HG03159 (cell line): ENCODE measurements at regions not wholly inside any gene's neighbourhood (a gene's known extent, or its start where the extent isn't known, plus 50 kb on each side); places are given as distances from the start of the nearest gene placed in this dataset.
A peak's percentile ranks its signal among the peaks of the same experiment; 100 is the strongest.

Experiments
- ATAC-seq: cut with Tn5 transposase; IDR thresholded peaks from one replicate; pipeline ENCODE4 v1.9.1; 2021; ENCODE audit warnings: mild to moderate bottlenecking, moderate library complexity; ENCODE audit not compliant: unreplicated experiment

DNA sequence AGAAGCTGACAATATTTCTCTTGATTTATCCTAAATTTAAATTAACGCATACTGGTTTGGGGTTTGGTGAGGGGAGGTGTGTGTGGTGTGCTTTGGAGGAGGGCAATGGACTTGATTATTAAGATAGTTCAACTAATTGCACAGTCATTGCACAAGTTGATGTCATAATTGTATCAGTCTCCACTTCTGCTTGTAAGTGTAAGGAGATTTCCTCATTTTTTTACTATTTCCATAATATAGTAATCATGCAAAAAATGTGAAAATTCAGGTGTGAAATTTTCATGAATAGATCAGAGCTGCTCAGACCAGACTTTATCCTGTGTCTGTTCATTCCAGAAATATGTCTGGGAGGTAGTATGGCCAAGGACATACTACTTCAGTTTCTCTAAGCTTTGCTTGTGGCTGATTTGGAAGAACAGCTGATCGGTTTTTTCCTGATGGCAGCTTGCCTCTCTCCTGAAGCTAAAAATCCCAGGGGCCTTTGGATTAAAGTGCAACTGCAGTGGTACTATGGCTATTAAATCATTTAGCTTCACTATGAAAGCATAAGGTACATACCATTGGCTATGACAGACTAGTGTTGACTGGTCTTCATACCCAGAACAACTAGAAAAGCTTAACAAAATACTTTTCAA lies 201.8 kb upstream of the MIR17HG start:
- ATAC-seq, result no peak

DNA sequence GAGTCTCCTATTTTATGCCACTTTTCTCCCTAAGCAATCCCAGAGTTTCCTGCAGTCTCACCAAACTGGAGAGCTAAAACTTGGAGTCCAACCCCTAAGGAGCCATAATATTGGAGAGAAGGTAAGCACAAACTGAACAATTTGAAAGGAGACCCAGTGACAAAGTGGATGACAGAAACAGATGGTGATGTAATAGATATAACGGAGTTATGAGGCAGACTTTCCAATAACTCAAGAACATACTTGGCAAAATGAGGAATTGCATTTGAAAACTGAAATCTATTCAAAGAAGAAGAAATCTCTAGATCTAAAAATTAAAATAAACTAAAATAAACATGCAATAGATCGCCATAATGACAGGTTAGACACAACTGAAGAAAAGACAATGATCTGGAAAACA lies 200.9 kb upstream of the MIR17HG start:
- no peak for ATAC-seq

DNA sequence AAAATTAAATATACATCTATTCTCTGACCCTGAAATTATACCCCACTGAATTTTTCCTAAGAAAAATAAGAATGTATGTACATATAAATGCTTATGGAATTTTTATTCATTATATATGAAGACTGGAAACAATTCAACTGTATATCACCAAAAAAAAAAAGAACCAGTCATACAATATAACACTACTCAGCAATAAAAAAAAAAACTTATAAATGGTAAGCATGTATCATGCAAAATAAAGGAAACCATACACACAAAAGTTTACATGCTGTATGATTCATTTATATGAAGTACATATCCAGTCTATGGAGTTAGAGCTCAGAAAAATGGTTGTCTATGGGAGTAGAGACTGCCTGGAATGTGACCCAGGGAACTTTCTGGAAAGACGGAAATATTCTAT lies 199.4 kb upstream of the MIR17HG start:
- ATAC-seq, result no peak

DNA sequence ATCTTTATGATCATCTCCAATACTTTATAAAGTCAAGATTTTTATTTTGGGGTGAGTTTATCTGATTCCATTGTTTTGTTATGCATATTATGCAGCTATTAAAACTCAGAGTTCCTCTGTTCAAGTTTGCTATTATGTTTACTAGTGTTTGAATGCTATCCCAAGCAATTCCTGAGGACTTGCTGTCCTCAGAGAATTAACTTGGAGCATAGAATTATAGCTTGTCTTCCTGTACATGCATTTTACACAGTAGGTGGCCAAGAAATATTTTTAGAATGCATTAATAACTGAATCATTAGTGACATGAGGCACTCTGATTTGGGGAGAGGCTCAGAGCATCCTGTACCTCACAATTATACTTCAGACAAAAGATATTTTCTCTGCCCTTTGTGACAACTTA lies 195.6 kb upstream of the MIR17HG start:
- ATAC-seq, result no peak

DNA sequence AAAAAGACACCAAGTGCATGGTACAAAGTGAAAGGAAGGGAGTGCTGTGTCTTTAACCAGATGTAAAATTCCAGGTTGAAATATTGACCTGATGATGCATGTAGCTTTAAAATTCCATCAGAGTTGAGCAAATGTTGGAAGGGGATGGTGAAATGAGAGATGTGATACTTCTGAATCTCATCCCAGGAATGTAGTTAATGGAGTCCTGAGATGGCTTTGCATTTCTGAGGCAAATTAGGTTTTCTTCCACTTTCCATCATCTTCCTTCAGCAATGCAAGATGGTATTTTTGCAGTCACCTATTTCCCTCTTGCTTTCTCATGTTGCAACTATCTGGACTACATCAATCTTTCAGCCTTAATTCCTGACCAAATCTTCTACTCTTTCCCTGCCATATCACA lies 194.1 kb upstream of the MIR17HG start:
- no peak for ATAC-seq

DNA sequence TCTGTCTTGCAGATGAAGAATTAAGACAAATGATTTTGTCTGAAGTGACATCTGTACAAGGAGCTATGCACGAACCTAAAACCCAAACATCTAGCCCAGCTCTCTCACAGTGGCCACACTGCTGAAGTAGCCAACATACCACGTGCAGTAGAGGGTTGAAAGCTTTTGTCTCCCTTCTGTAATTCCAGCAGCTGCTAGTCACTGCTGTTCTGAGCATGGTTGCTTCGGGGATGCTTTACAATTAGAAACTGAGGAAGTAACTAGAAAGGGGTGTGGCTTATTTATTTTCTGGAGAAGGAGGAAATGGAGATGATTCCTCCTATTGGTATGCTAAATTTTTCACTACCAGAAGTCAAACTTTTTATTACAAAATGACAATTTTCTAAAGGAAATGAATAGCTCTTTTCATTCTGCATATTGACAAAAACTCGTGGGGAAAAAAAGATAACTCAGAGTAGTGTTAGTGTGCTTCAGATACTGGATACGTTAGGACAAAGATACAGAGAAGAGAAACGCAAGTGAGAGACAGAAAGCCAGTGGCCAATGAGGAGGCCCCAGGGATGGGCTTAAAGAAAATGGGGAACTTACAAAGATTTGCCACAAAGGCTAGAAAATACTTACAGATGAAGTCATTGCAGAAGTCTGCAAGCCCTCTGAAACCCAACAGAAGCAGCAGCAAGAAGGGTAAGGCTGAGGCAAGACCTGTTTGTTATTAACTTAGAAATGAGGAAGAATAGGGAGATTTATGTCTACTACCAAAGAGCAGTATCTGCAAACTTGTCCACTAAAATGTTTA lies 192.7 kb upstream of the MIR17HG start:
- ATAC-seq, result peak; percentile 92

DNA sequence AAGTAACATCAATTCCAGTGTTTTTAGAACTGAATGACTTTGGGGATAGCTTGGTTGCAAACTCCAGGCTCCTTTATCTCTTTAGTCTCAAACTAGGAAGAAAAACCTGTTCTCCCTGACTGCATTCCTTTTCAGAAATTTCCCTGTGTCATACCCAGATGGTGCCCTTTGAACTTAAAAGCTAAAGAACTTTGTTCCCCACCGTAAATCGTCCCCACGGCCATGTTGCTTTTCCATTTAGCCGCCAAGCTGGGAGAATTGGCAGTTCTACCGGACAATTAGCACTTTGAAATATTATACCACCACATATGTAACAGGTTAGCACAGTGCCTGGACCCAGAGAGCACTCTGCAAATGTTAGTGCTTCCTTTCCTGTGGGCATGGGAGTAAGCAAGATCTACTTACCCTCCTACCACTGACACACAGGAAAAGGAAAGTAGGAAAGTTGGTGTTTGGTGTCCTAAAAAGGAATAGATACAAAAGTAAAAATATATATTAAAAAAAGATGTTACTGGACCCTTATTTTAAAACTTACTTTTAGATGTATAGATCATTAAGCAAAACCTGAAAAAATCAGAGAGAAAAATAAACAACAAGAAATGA lies 191.9 kb upstream of the MIR17HG start:
- ATAC-seq, result peak; percentile 6

DNA sequence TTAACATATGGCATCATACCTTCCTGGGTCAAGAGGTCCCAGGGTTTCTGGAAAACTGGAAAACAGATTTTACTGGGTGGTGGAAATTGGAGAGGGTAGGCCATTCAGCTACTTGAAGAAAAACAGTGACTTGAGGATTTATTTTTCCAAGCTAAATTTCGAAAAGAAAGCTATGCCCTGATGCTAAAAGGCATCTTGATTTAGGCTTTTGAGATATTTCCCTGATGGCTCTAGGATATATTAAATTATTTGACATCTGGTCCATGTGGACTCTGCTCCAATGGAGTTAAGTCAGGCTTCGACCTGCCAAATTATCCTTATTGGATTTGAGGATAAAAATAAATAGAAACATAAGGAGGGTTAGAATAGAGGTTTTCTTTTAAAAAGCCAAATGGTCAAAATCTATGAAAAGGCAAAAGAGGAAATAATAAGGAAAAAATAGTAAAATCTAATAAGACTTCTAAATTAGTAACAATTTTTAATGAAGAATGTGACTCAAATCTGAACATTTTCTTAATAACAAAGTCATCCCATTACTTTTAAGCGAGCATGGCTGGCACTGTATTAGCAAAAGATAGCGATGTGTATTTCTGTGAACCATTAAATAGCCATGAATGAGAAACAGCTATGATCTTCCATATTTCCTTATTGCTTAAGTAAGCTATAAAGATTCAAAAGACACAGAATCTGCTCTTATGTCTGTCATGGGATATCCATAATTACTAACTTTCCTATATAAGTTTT lies 190.0 kb upstream of the MIR17HG start:
- no peak for ATAC-seq

DNA sequence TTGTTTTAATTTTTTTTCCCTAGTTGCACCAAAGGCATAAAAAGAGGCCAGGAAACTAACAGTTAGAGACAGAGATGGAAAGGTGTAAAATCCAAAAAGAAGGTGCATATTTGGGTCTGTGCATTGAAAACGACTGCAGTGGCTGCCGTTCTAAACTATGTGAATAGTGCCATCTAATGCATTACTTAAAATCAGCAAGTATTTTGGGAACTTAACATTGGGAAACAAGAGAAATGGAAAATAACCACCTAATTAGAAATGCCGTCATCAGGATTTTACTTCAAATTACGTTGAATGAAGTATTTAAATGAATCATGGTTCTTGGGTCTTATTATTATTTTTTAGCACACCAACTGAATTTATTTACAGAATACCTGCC lies 189.5 kb upstream of the MIR17HG start:
- ATAC-seq, result no peak

DNA sequence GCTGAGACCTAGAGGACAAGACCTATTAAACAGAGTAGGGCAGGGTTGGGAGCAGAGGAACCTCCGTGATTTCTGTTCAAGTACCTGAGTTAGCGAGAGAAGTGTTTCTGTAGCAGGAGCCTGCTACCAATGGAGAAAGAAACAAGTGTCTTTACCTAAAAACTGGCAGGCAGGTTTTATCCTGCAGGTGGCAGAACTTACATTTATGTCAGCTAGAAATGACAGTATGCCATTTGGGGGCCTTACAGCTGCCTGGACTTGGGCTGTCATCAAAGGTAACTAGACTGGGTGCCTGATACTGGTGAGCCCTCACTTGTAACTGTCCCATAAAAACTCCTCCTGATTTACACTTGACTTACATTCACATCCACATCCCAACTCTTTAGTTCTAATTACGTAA lies 185.3 kb upstream of the MIR17HG start:
- no peak for ATAC-seq

DNA sequence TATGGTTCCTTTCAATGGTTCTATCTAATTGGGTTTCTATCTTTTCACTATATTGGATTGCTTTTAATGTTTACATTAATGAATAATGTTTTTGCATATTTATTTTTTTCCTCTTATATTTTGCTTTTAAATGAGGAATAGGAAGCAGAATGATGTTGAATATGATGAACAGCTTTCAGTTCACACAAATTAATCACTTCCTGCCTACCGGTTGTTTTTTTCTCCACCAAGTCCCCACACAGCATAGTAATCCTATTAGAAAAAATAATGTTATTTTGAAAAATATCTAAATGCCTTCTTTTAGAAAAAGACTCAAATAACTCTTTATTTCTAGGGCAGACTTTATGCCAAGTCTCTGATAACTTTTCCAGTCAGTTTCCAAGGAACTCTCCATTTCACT lies 184.9 kb upstream of the MIR17HG start:
- no peak for ATAC-seq

DNA sequence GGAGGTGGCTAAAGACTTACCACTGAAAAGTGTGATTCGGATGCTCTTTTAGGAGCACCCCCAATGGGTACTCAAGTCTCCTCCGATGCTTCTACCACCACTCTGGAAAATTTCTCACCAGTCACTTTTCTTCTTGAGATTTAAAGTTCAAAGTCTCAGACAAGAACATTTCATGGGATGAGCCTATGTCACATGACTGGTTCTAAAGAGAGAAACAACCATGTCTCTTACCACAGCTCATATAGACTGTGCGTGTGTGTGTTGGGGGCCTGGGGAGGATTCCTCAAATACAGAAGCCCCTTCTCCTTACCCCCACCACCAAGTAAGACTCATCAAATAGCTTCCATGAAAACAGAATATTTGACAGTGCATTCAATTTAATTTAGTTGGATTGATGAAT lies 181.7 kb upstream of the MIR17HG start:
- ATAC-seq, result no peak

DNA sequence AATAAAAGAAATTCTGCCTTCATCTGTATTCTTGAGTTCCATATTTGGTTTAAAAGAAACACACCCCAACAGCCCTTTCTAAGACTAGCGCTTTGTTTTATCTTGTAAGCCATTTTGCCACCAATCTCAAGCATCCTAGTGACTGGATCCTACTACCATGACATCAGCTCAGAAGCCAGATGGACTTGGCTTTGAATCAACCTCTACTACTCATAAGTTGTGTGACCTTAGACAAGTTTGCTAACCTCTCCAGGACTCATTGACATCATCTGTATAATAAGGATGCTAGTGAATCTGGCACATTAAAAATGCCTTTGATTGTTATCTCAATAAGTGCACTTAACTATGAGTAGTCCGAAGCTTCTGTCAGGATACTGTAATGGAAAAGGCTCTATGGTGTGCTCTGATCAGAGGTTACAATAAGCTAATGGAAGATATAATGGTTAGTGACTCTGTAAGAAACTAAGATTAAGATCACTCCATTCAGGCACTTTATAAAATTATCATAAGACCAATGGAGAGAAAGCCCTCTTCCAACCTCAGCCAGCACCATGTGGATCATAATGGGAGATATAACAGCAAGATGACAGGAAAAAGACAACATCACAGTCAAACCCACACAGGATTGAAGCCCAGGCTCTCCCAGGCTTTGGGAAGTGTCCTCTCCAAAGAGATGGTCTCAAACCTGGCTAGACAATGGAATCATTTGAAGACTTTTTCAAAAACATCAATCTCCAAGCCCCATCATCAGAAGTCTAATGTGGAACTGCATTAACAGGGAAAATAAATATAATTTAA lies 180.6 kb upstream of the MIR17HG start:
- no peak for ATAC-seq

DNA sequence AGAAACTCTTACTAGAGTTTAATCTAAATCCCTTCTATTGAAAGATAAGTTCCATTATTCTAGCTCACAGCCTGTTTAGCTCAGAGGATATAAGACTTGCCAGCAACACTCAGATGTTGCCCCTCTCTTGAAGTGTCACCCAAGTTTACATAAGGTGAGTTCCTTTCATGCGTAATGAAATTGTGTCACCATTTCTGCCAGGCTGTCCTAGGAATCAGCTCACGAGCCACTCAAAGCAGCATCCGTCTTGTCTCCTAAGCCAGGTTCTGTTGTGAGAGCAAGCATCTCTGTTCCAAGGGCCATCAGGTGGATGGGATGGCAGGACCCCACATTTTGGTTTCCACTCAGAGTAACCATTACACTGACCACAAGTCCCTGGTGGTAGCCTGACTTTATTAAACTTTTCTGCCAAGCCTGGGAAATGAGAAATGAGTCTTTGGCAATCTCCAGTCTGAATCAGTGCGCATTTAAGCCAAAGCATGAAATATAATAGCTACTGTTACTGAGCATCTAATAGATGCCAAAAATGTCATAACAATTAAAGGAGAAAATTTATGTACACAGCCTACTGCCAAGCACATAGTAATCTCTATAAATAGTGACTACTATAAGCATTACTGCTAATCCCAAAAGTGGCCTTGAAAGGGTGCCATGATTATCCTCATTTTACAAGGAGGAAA lies 179.6 kb upstream of the MIR17HG start:
- no peak for ATAC-seq

DNA sequence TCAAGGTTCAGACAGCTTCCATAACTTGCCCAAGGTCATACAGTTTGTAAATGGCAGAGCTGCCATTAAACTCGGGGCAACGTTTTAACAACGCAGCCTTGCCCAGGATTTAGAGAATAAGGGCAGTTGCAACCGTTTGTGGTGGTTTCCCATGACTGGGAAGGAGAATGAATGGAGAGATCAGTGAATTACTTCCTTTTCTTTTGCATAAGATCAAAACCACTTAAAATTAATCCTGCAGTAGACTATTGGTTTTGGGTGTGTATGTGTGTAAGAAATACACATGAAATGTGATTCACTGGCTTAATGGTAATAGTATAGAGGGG lies 179.1 kb upstream of the MIR17HG start:
- no peak for ATAC-seq

DNA sequence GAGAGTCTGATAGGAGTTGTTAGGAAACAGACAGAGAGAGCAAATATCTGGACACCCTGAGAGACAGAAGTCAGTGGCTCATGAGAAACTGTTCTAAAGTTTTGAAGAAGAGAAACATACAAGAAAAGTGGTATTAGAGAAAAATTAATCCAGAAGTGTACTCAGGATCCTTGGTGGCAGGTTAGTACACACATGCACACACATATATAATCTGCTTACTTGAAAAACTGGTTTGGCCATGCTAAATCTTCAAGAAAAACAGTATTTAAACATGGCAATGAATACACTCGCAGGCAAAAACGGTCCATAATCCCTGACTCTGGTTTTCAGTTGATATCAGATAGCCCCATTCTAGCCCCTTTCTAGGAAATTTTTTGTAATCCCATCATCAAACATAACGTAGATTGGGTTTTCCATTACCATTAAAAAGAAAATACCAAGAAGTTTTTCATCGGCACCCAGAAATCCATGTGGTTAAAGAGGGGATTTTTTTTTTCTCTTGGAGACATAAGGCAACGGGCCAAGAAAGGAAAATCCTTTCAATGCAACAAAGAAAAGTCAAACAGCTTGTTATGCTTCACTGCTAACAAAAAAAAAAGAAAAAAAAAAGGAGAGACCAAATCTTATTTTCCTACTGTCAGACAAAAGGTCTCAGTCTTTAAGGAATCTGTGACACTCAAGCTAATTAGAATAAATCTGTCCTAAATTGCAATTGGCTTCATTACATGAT lies 178.0 kb upstream of the MIR17HG start:
- no peak for ATAC-seq

DNA sequence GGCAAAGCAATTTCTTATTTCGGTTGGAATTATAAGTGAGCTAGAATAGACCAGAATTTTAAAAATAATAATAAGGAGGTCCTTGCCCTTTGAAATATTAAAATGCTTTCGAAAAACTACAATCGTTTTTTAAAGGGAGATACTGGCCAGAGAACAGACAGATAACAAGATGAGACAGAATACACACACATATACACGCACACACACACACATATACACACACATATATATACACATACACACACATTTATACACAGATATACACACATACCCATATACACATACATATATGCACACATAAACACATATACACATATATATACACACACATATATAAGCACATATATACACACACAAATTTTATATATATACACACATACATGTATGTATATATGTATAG lies 175.3 kb upstream of the MIR17HG start:
- ATAC-seq, result no peak

DNA sequence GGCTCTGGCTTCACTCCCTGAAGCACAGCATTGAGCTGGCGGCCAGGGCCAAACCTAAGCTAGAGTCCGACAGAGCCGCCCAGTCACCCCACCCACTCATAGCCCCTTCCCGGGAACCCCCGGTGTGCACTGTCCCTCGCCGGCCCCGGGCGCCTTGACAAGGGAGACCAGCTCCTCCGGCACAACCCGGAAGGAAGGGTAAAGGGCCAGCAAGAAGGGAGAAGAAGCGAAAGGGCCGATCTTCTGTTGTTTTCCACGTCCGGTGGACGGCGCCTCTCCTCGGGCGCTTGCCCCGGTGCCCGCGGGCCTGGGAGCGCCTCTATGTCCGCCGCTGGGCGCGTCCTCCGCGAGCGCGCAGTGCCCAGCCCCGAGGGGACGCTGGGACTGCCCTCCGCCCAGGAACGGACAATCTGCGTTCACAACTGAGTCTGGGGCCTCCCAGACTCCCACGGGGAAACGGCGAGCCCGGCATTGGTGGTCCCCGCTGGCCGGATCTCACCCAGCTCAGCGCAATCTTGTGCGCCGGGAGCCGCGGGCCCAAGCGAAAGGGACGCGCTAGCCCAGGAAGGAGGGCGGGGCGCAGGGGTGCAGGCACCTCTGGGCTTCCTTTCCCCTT lies 172.5 kb upstream of the MIR17HG start:
- no peak for ATAC-seq

DNA sequence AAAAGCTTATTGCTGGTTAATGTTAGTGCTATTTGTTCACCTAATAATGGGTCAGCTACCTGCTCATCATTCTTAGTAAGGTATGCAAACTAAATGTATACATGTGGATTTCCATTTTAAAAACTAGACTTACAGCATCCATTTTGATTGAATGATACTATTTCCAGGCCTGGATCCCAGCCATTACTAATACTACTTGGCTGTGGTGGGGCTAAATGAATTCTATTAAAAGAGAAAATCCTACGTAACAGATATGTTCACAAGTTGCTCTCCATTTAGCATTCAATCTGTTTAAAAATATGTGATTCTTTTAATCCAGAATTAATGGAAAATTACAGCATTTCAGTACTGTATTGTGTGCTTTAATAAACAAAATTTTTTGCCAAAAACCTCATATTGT lies 169.4 kb upstream of the MIR17HG start:
- ATAC-seq, result no peak
